Mesenchymal stem cell (in vitro differentiated cells and primary cell): ENCODE measurements at regions not wholly inside any gene's neighbourhood (a gene's known extent, or its start where the extent isn't known, plus 50 kb on each side); places are given as distances from the start of the nearest gene placed in this dataset.
"Not testable (repeated sequence)": the region's sequence is repeated elsewhere in the genome, so short reads cannot be mapped to it uniquely, and the experiment has no call there.

Experiments
- DNase-seq: peaks from one replicate; pipeline ENCODE4 v3.0.0-alpha.2; 2013
- H2AFZ ChIP-seq: one replicate; pipeline ENCODE4 v1.6.1; 2013; ENCODE audit warnings: low read depth, mild to moderate bottlenecking, control low read depth, inconsistent platforms, low read length, moderate library complexity
- H2AK5ac ChIP-seq: 2 replicates; pipeline ENCODE4 v1.6.1; 2013; ENCODE audit warnings: low read length, moderate library complexity, mild to moderate bottlenecking, inconsistent platforms; ENCODE audit not compliant: severe bottlenecking
- H2BK120ac ChIP-seq: one replicate; pipeline ENCODE4 v1.6.1; 2013; ENCODE audit warnings: low read depth, mild to moderate bottlenecking, inconsistent platforms, low read length, moderate library complexity
- H2BK12ac ChIP-seq, 2 experiments: one replicate each; pipeline ENCODE4 v1.6.1; 2013; ENCODE audit warnings: inconsistent platforms in 2 of 2, low read length in 2 of 2, mild to moderate bottlenecking in 2 of 2, moderate library complexity in 2 of 2, control low read depth in 1 of 2
- H2BK15ac ChIP-seq: one replicate; pipeline ENCODE4 v1.6.1; 2013; ENCODE audit warnings: mild to moderate bottlenecking, low read depth, inconsistent platforms; ENCODE audit not compliant: poor library complexity, severe bottlenecking
- H2BK5ac ChIP-seq: 2 replicates; pipeline ENCODE4 v1.6.1; 2013; ENCODE audit warnings: low read depth, mild to moderate bottlenecking, low read length, control low read depth, inconsistent platforms; ENCODE audit not compliant: poor library complexity, severe bottlenecking
- H3K14ac ChIP-seq, 2 experiments: one replicate each; pipeline ENCODE4 v1.6.1; 2013; ENCODE audit warnings: inconsistent platforms in 2 of 2, low read length in 2 of 2, control low read depth in 1 of 2, mild to moderate bottlenecking in 1 of 2, moderate library complexity in 1 of 2
- H3K18ac ChIP-seq, 2 experiments: one replicate each; pipeline ENCODE4 v1.6.1; 2013; ENCODE audit warnings: inconsistent platforms in 2 of 2, low read length in 2 of 2, control low read depth in 1 of 2, low read depth in 1 of 2, mild to moderate bottlenecking in 1 of 2
- H3K23ac ChIP-seq, 2 experiments: one replicate each; pipeline ENCODE4 v1.6.1; 2013; ENCODE audit warnings: inconsistent platforms in 2 of 2, low read length in 2 of 2, mild to moderate bottlenecking in 2 of 2, moderate library complexity in 2 of 2, control low read depth in 1 of 2
- H3K27ac ChIP-seq: 2 replicates; pipeline ENCODE4 v1.5.1; 2013; ENCODE audit warnings: mild to moderate bottlenecking, moderate library complexity, low read length, control low read depth, inconsistent platforms; ENCODE audit not compliant: poor library complexity, severe bottlenecking
- H3K27me3 ChIP-seq, 2 experiments: 2 replicates each; pipeline versions ENCODE4 v1.6.1 to v1.7.0; 2013; ENCODE audit warnings: low read length in 2 of 2, mild to moderate bottlenecking in 2 of 2, moderate library complexity in 2 of 2, control low read depth in 1 of 2, inconsistent platforms in 1 of 2; ENCODE audit not compliant: control insufficient read depth in 1 of 2, insufficient read depth in 1 of 2
- H3K36me3 ChIP-seq, 2 experiments: 2 replicates each; pipeline versions ENCODE4 v1.6.1 to v1.7.0; 2013; ENCODE audit warnings: low read length in 2 of 2, control low read depth in 1 of 2, inconsistent platforms in 1 of 2, low read depth in 1 of 2, mild to moderate bottlenecking in 1 of 2; ENCODE audit not compliant: insufficient read depth in 2 of 2, control insufficient read depth in 1 of 2
- H3K4ac ChIP-seq, 2 experiments: one replicate each; pipeline ENCODE4 v1.6.1; 2013; ENCODE audit warnings: inconsistent platforms in 2 of 2, low read length in 2 of 2, mild to moderate bottlenecking in 2 of 2, moderate library complexity in 2 of 2, control low read depth in 1 of 2, low read depth in 1 of 2
- H3K4me1 ChIP-seq: 2 replicates; pipeline ENCODE4 v1.6.1; 2013; ENCODE audit warnings: low read depth, low read length, control low read depth; ENCODE audit not compliant: control insufficient read depth, insufficient read depth
- H3K4me2 ChIP-seq: 2 replicates; pipeline ENCODE4 v1.6.1; 2013; ENCODE audit warnings: low read length, mild to moderate bottlenecking, inconsistent platforms; ENCODE audit not compliant: poor library complexity, severe bottlenecking
- H3K4me3 ChIP-seq, 2 experiments: 2 replicates each; pipeline versions ENCODE4 v1.5.1 to v1.7.0; 2013; ENCODE audit warnings: low read length in 2 of 2, mild to moderate bottlenecking in 2 of 2, control low read depth in 1 of 2, low read depth in 1 of 2; ENCODE audit not compliant: insufficient read depth in 1 of 2
- H3K79me1 ChIP-seq: replicated peaks from 2 replicates; pipeline ENCODE4 v1.6.1; 2013; ENCODE audit warnings: mild to moderate bottlenecking, control low read depth, low read length, inconsistent platforms; ENCODE audit not compliant: poor library complexity, severe bottlenecking
- H3K9ac ChIP-seq: 2 replicates; pipeline ENCODE4 v1.7.0; 2013; ENCODE audit warnings: mild to moderate bottlenecking, low read length, moderate library complexity
- H3K9me3 ChIP-seq: 2 replicates; pipeline ENCODE4 v1.7.0; 2013; ENCODE audit warnings: mild to moderate bottlenecking, low read length; ENCODE audit not compliant: control insufficient read depth
- H4K8ac ChIP-seq: one replicate; pipeline ENCODE4 v1.6.1; 2013; ENCODE audit warnings: inconsistent platforms, mild to moderate bottlenecking, low read length, moderate library complexity
- H4K91ac ChIP-seq: one replicate; pipeline ENCODE4 v1.6.1; 2013; ENCODE audit warnings: mild to moderate bottlenecking, low read length, inconsistent platforms
- WGBS: methylation state at CpG from one replicate; pipeline ENCODE4 v1.1.7; 2013; ENCODE audit warnings: mixed read lengths; 5-methylcytosine and 5-hydroxymethylcytosine counted together

DNA sequence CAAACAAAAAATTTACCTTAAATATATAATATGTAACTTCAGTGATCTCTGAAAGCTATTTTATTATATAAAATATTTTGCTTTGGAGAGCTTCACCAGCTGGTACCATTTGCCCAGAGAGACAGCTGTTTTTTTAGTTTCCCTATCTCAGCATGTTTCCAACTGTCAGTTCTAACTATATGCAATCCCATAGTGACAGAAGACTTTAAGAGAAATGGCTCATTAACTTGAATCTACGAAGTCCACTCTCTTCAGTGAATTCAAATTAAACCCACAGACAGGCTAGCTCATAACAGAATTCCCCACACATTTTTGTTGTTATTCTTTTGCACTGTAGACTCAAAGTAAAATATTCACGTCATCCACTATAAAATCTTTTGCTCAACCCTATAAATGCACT lies 251.8 kb upstream of the POU5F2 start:
- H2BK12ac ChIP-seq: no peak overlapping the region
- H3K4me1 ChIP-seq: no peaks in the 10 kb centered on the region
- H3K27ac ChIP-seq: no peak overlapping the region
- H3K36me3 ChIP-seq: no peaks in the 10 kb centered on the region
- H3K23ac ChIP-seq: no peak overlapping the region
- H2AFZ ChIP-seq: no peak overlapping the region
- H3K9ac ChIP-seq: no peak overlapping the region
- DNase-seq: no peak
- no peak overlapping the region for H4K8ac ChIP-seq
- H2BK120ac ChIP-seq: no peak overlapping the region
- no peaks in the 10 kb centered on the region for H3K9me3 ChIP-seq
- no peak overlapping the region for H2BK5ac ChIP-seq
- H3K14ac ChIP-seq: no peak overlapping the region
- H2BK15ac ChIP-seq: no peak overlapping the region
- H4K91ac ChIP-seq: no peak overlapping the region
- H3K18ac ChIP-seq: no peak overlapping the region
- 100% methylated on average over 1 of the region's 2 CpGs for WGBS
- no peak overlapping the region for H3K4ac ChIP-seq
- no peak overlapping the region for H3K4me3 ChIP-seq
- H3K27me3 ChIP-seq: no peaks in the 10 kb centered on the region
- no peaks in the 10 kb centered on the region for H3K79me1 ChIP-seq
- no peak overlapping the region for H3K4me2 ChIP-seq
- H2AK5ac ChIP-seq: no peak overlapping the region

- H2AFZ ChIP-seq: no peak overlapping the region
- no peak overlapping the region for H3K27ac ChIP-seq
- H3K4me1 ChIP-seq: no peaks in the 10 kb centered on the region
- H4K8ac ChIP-seq: no peak overlapping the region
- DNase-seq: peak; percentile 24
- no peak overlapping the region for H3K9ac ChIP-seq
- no peak overlapping the region for H3K4ac ChIP-seq
- H3K18ac ChIP-seq: no peak overlapping the region
- H3K27me3 ChIP-seq: no peaks in the 10 kb centered on the region
- no peaks in the 10 kb centered on the region for H3K9me3 ChIP-seq
- H3K36me3 ChIP-seq: no peaks in the 10 kb centered on the region
- no peak overlapping the region for H3K4me3 ChIP-seq
- no peak overlapping the region for H3K23ac ChIP-seq
- H3K14ac ChIP-seq: no peak overlapping the region
- H2BK15ac ChIP-seq: no peak overlapping the region
- H3K4me2 ChIP-seq: no peak overlapping the region
- H4K91ac ChIP-seq: no peak overlapping the region
- no peak overlapping the region for H2BK120ac ChIP-seq
- 81% methylated on average over 2 of the region's 2 CpGs for WGBS
- no peaks in the 10 kb centered on the region for H3K79me1 ChIP-seq
- H2BK12ac ChIP-seq: no peak overlapping the region
- no peak overlapping the region for H2AK5ac ChIP-seq
- no peak overlapping the region for H2BK5ac ChIP-seq
Observed at GRCh38 chr5:93990504-93991070, 249.2 kb upstream of the POU5F2 start.

DNA sequence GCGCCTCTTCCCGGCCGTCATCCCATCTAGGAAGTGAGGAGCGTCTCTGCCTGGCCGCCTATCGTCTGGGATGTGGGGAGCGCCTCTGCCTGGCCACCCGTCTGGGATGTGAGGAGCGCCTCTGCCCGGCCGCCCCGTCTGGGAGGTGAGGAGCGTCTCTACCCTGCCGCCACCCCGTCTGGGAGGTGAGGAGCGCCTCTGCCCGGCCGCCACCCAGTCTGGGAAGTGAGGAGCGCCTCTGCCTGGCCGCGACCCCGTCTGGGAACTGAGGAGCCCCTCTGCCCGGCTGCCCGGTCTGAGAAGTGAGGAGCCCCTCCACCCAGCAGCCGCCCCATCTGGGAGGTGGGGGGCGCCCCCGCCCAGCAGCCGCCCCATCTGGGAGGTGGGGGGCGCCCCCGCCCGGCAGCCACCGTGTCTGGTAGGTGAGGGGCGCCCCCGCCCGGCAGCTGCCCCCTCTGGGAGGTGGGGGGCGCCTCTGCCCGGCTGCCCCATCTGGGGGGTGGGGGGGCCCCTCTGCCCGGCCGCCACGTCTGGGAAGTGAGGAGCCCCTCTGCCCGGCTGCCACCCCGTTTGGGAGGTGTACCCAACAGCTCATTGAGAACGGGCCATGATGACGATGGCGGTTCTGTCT lies 244.7 kb upstream of the POU5F2 start:
- H2AFZ ChIP-seq, H4K91ac ChIP-seq, H3K4ac ChIP-seq, H3K27me3 ChIP-seq, H3K18ac ChIP-seq, H2BK5ac ChIP-seq, DNase-seq, H2BK15ac ChIP-seq, H2BK12ac ChIP-seq, H3K4me2 ChIP-seq, H3K4me3 ChIP-seq, H3K4me1 ChIP-seq, H3K9me3 ChIP-seq, H3K14ac ChIP-seq, H2BK120ac ChIP-seq, H3K79me1 ChIP-seq, H3K9ac ChIP-seq, H3K23ac ChIP-seq, H4K8ac ChIP-seq, H2AK5ac ChIP-seq, H3K27ac ChIP-seq, H3K36me3 ChIP-seq: not testable (repeated sequence)
- 94% methylated on average over 40 of the region's 45 CpGs for WGBS

DNA sequence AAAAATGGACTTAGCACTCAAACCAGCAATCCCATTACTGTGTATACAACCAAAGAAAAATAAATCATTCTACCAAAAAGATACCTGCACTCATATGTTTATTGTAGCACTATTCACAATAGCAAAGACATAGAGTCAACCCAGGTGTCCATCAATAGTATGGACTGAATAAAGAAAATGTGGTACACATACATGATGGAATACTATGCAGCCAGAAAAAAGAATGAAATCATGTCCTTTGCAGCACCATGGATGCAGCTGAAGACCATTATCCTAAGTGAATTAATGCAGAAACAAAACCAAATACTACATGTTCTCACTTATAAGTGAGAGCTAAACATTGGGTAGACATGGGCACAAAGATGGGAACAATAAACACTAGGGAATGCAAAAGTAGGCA lies 236.8 kb upstream of the POU5F2 start:
- Histone ChIP-seq H4K91ac (no peak overlapping the region), H4K8ac (no peak overlapping the region), H3K4ac (no peak overlapping the region), H2BK120ac (no peak overlapping the region), H2BK12ac (no peak overlapping the region), H3K9me3 (peaks cover 31% of the 10 kb centered on the region), H3K36me3 (no peaks in the 10 kb centered on the region), H3K9ac (no peak overlapping the region), H2BK15ac (no peak overlapping the region), H3K27me3 (no peaks in the 10 kb centered on the region), H3K79me1 (peaks cover 3% of the 10 kb centered on the region), H2AFZ (no peak overlapping the region), H3K23ac (no peak overlapping the region), H3K18ac (no peak overlapping the region), H3K14ac (no peak overlapping the region), H3K4me3 (no peak overlapping the region), H2AK5ac (no peak overlapping the region), H2BK5ac (no peak overlapping the region), H3K4me1 (no peaks in the 10 kb centered on the region), H3K4me2 (no peak overlapping the region), H3K27ac (no peak overlapping the region)
- no peak for DNase-seq
